Endothelial cell of umbilical vein (primary cell): ENCODE measurements at regions not wholly inside any gene's neighbourhood (a gene's known extent, or its start where the extent isn't known, plus 50 kb on each side); places are given as distances from the start of the nearest gene placed in this dataset.

Experiments used
- BruUV-seq: library from RNA; stranded (reverse); fragments of 400-500 nt; replicated peaks from 2 replicates; lab custom pipeline; 2021; lab: Mats Ljungman, UMichigan
- CTCF ChIA-PET: fragments of 300-600, 350-600 bp; sonication (Branson Sonifier 250); formaldehyde crosslinking; loops from one replicate; lab custom pipeline; 2021; ENCODE audit warnings: antibody characterized with exemption, inconsistent platforms; lab: Charles Lee
- POLR2A ChIA-PET: fragments of 300-600, 350-600 bp; sonication (Branson Sonifier 250); formaldehyde crosslinking; loops from one replicate; lab custom pipeline; 2021; ENCODE audit warnings: antibody characterized with exemption, inconsistent platforms; lab: Charles Lee
- DNase-seq: peaks from one replicate; pipeline ENCODE4 v3.0.0-alpha.2; 2011; ENCODE audit warnings: low read depth, low spot score
- FAIRE-seq: peaks from 2 replicates; lab custom pipeline; 2011; peaks lifted over from hg19 to GRCh38; lab: Jason Lieb, UNC
- H2AFZ ChIP-seq: 2 replicates; pipeline ENCODE4 v1.6.0; 2012; ENCODE audit warnings: low read depth, low read length, control low read depth, inconsistent platforms
- H3K27ac ChIP-seq: 2 replicates; pipeline ENCODE4 v1.5.1; 2011; ENCODE audit warnings: low read depth, mild to moderate bottlenecking, control low read depth, low read length, moderate library complexity; ENCODE audit not compliant: insufficient read depth
- H3K27me3 ChIP-seq, 2 experiments: 2 replicates each; pipeline versions ENCODE4 v1.6.0 to v1.6.1; 2011; ENCODE audit warnings: low read length in 2 of 2, mixed read lengths in 1 of 2; ENCODE audit not compliant: control insufficient read depth in 2 of 2, insufficient read depth in 2 of 2
- H3K36me3 ChIP-seq, 2 experiments: 2 replicates in 1 of 2; 3 replicates in 1 of 2; pipeline ENCODE4 v1.5.1; 2011; ENCODE audit warnings: low read length in 2 of 2, mild to moderate bottlenecking in 1 of 2, moderate library complexity in 1 of 2; ENCODE audit not compliant: control insufficient read depth in 2 of 2, insufficient read depth in 2 of 2; ENCODE audit errors: extremely low read depth in 1 of 2
- H3K4me1 ChIP-seq: 3 replicates; pipeline ENCODE4 v1.5.1; 2011; ENCODE audit warnings: mild to moderate bottlenecking, low read length; ENCODE audit not compliant: control insufficient read depth, insufficient read depth; ENCODE audit errors: extremely low read depth
- H3K4me2 ChIP-seq: 2 replicates; pipeline ENCODE4 v1.6.1; 2011; ENCODE audit warnings: low read length, control low read depth, mixed read lengths; ENCODE audit not compliant: insufficient read depth
- H3K4me3 ChIP-seq, 3 experiments: fragments of 200-600 bp in 1 of 3; sonication (generic), shearing (Covaris generic) in 1 of 3; replicated peaks in 1 of 3; 2 replicates each; pipeline ENCODE4 v1.5.1; 2011 to 2016; ENCODE audit warnings: control low read depth in 3 of 3, low read length in 3 of 3, mild to moderate bottlenecking in 2 of 3, inconsistent platforms in 1 of 3, low read depth in 1 of 3, moderate library complexity in 1 of 3; ENCODE audit not compliant: insufficient read depth in 1 of 3
- H3K79me2 ChIP-seq: 2 replicates; pipeline ENCODE4 v1.6.0; 2012; ENCODE audit warnings: low read length, inconsistent platforms; ENCODE audit not compliant: control insufficient read depth, insufficient read depth
- H3K9ac ChIP-seq: replicated peaks from 2 replicates; pipeline ENCODE3; 2011; ENCODE audit warnings: low read length, control low read depth; ENCODE audit not compliant: insufficient read depth; ENCODE audit errors: extremely low read depth
- H3K9me1 ChIP-seq: replicated peaks from 3 replicates; pipeline ENCODE4 v1.6.0; 2011; ENCODE audit warnings: mild to moderate bottlenecking, low read length; ENCODE audit not compliant: control insufficient read depth, insufficient read depth; ENCODE audit errors: extremely low read depth
- H3K9me3 ChIP-seq: replicated peaks from 2 replicates; pipeline ENCODE4 v1.5.1; 2012; ENCODE audit warnings: low read length, inconsistent platforms; ENCODE audit not compliant: control insufficient read depth, insufficient read depth
- H4K20me1 ChIP-seq: replicated peaks from 2 replicates; pipeline ENCODE3; 2011; ENCODE audit warnings: mild to moderate bottlenecking, low read length; ENCODE audit not compliant: control insufficient read depth, insufficient read depth; ENCODE audit errors: extremely low read depth
- EZH2 ChIP-seq: IDR thresholded peaks from 2 replicates; pipeline ENCODE4 v1.6.1; 2012; ENCODE audit warnings: borderline replicate concordance, low read depth, mild to moderate bottlenecking, moderate library complexity, low read length, inconsistent platforms; ENCODE audit not compliant: severe bottlenecking
- FOS ChIP-seq: IDR thresholded peaks from 2 replicates; pipeline ENCODE4 v1.6.1; 2011; ENCODE audit warnings: mild to moderate bottlenecking, low read length, moderate library complexity, borderline replicate concordance; ENCODE audit not compliant: insufficient read depth
- GATA2 ChIP-seq: IDR thresholded peaks from 2 replicates; pipeline ENCODE4 v1.7.0; 2011; ENCODE audit warnings: low read depth, mild to moderate bottlenecking, moderate library complexity, mixed read lengths, low read length; ENCODE audit not compliant: insufficient read length, insufficient read depth
- JUN ChIP-seq: IDR thresholded peaks from 2 replicates; pipeline ENCODE4 v1.6.1; 2011; ENCODE audit warnings: borderline replicate concordance, low read depth; ENCODE audit not compliant: insufficient read length, insufficient read depth
- MYC ChIP-seq: IDR thresholded peaks from one replicate; pipeline ENCODE4 v1.6.1; 2011; ENCODE audit warnings: mild to moderate bottlenecking, low read depth, low read length
- POLR2A ChIP-seq: IDR thresholded peaks from 2 replicates; pipeline ENCODE4 v1.6.1; 2012; ENCODE audit warnings: low read depth, mild to moderate bottlenecking, control low read depth, low read length
- POLR2AphosphoS5 ChIP-seq: IDR thresholded peaks from 2 replicates; pipeline ENCODE4 v1.6.1; 2012; ENCODE audit warnings: low read depth, mild to moderate bottlenecking, control low read depth, low read length, moderate library complexity; ENCODE audit not compliant: insufficient read depth
- dilution Hi-C: fragments of 300-500 bp; cut with MboI; formaldehyde crosslinking; loops from one replicate; pipeline ENCODE4 v1.15.0; 2019; ENCODE audit warnings: low sequenced_read_pairs; ENCODE audit not compliant: extremely low pct_ligation_motif_present
- intact Hi-C: fragments of 100-400 bp; cut with micrococcal nuclease; formaldehyde crosslinking; loops from one replicate; pipeline ENCODE4 v1.10.0; 2022
- TF ChIP-seq, protein P1 (sequence below): IDR thresholded peaks from 2 replicates; pipeline ENCODE4 v1.6.1; 2011; ENCODE audit not compliant: insufficient read depth, insufficient read length
- TF ChIP-seq, protein P2 (sequence below), 2 donors: IDR thresholded peaks; 1 replicate in 1 of 2; 2 replicates in 1 of 2; pipeline ENCODE4 v1.5.1; 2011; ENCODE audit warnings: low read length in 2 of 2, mild to moderate bottlenecking in 2 of 2, moderate library complexity in 2 of 2, control low read depth in 1 of 2, inconsistent platforms in 1 of 2, low read depth in 1 of 2; ENCODE audit not compliant: insufficient read depth in 1 of 2; ENCODE audit errors: extremely low read depth in 1 of 2

DNA sequence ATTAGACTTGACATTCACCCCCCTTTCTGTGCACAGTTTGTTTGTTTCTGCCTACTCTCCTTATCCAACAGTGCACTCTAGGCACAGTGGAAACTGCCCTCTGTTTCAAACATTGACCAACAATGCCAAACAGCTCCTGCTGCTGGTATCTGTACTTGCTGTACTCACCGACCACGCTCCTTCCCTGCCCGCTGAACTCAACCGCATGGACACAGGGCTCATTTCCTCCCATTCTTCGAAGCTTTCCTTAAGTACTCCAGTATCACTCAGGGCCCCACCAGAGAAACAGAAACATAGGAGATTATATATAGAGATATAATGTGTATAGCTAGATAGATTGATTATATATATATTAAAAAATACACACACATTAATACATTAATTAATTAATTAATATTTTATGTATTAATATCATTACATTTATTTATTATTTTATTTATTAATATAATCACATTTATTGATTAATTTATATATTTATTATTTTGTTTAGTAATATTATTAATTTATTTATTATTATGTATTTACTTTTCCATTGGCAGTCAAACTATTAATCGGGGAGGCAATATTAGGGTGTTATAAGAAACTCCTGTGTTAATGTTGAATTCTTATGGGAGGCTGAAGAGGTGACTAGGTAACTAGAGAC lies 1528.2 kb downstream of the EFNB2 start:
- no peaks in the 10 kb centered on the region for H3K9me1 ChIP-seq
- dilution Hi-C loops = no loop called here
- ChIA-PET CTCF (interaction anchor here (0.7 to 1.1 kb wide), 5 partner anchors 14 to 234 kb away, joined by 3 to 8 read pairs (median 4); no protein-coding TSS in a partner anchor), POLR2A (no interaction called here)
- no peak overlapping the region for H3K4me2 ChIP-seq
- peak overlapping the region; percentile 89 for H2AFZ ChIP-seq
- peak; percentile 42 for TF ChIP-seq GATA2
- no peak for TF ChIP-seq JUN
- TF ChIP-seq FOS = no peak
- TF ChIP-seq, protein P1, sequence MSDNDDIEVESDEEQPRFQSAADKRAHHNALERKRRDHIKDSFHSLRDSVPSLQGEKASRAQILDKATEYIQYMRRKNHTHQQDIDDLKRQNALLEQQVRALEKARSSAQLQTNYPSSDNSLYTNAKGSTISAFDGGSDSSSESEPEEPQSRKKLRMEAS = no peak
- peak; percentile 25 for TF ChIP-seq MYC
- TF ChIP-seq POLR2AphosphoS5 = peak; percentile 33
- TF ChIP-seq, protein P2, sequence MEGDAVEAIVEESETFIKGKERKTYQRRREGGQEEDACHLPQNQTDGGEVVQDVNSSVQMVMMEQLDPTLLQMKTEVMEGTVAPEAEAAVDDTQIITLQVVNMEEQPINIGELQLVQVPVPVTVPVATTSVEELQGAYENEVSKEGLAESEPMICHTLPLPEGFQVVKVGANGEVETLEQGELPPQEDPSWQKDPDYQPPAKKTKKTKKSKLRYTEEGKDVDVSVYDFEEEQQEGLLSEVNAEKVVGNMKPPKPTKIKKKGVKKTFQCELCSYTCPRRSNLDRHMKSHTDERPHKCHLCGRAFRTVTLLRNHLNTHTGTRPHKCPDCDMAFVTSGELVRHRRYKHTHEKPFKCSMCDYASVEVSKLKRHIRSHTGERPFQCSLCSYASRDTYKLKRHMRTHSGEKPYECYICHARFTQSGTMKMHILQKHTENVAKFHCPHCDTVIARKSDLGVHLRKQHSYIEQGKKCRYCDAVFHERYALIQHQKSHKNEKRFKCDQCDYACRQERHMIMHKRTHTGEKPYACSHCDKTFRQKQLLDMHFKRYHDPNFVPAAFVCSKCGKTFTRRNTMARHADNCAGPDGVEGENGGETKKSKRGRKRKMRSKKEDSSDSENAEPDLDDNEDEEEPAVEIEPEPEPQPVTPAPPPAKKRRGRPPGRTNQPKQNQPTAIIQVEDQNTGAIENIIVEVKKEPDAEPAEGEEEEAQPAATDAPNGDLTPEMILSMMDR (IDR thresholded peaks at IDR 0.05; ENCODE audit: extremely low read depth in 1 of 2, insufficient read depth in 1 of 2, low read depth in 1 of 2, low read length in 2 of 2) = peak in 1 of 2 donors; percentile 7
- no peak for TF ChIP-seq POLR2A
- no peak for TF ChIP-seq EZH2
- no peak overlapping the region for H3K9ac ChIP-seq
- H3K27ac ChIP-seq = no peak overlapping the region
- no peaks in the 10 kb centered on the region for H3K79me2 ChIP-seq
- no peaks in the 10 kb centered on the region for H3K27me3 ChIP-seq
- FAIRE-seq (peak; percentile 83), DNase-seq (peak; percentile 85)
- no TSS peak for BruUV-seq
- intact Hi-C loops = loop anchor here (2.0 kb wide), 1 partner anchor 22 kb away; no protein-coding TSS in a partner anchor
- H4K20me1 ChIP-seq = no peaks in the 10 kb centered on the region
- H3K4me1 ChIP-seq = peaks cover 4% of the 10 kb centered on the region
- H3K9me3 ChIP-seq = no peaks in the 10 kb centered on the region
- no peaks in the 10 kb centered on the region for H3K36me3 ChIP-seq
- no peak overlapping the region for H3K4me3 ChIP-seq
